ENCODE measurements at regions not wholly inside any gene's neighbourhood (a gene's known extent, or its start where the extent isn't known, plus 50 kb on each side); places are given as distances from the start of the nearest gene placed in this dataset.

- no peak for DNase-seq
Observed at GRCh38 chr1:98478121-98478520, 183.4 kb upstream of the SNX7 start.

DNA sequence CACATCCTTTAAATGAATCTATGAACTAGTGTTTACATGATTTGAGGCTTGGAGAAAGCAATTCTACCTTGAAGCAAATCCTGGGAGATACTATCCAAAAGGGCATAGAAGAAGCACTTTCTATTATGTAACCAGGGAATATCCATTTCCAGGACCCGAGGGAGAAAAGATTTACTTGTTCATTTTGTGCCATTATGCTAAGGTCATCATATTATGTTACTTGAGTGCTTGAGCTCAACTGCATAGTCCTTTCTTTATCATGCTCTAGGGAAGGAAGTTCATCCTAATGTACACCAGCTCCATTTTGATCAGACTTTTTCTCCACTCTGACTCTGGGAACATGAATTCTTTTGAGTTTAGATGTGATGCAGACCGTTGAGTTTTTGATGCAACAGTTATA, 188.6 kb upstream of the SNX7 start:
- no peak for DNase-seq

GRCh38 chr1:98471633-98472032, 189.9 kb upstream of the SNX7 start:
- no peak for DNase-seq

- DNase-seq: peak; percentile 75
Observed at GRCh38 chr1:98468111-98468717, 193.3 kb upstream of the SNX7 start.

GRCh38 chr1:98467586-98467985, 193.9 kb upstream of the SNX7 start:
- no peak for DNase-seq

- DNase-seq: no peak
Observed at GRCh38 chr1:98467122-98467521, 194.4 kb upstream of the SNX7 start.

GRCh38 chr1:98461873-98462385, 199.6 kb upstream of the SNX7 start:
- DNase-seq: no peak

DNA sequence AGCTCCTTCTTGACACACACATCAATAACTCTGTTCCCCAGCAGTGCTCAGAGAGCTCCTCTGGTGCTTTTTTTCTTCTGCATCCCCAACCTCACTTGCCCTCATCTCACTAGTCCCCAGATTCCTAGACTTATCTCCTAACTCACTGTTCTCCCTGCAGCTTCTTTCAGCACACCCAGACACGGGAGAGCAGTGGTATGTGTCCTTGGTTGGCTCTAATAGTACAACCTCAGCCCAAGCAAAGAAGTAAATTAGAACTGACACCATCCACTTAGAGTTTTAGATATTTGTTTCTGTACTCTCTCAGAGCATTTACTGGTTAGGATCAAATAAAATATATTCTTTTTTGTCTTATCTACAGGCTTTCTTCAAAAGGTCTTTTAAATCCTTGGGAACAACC, 201.4 kb upstream of the SNX7 start:
- no peak for DNase-seq

GRCh38 chr1:98459486-98459870, 202.0 kb upstream of the SNX7 start:
- no peak for DNase-seq

DNA sequence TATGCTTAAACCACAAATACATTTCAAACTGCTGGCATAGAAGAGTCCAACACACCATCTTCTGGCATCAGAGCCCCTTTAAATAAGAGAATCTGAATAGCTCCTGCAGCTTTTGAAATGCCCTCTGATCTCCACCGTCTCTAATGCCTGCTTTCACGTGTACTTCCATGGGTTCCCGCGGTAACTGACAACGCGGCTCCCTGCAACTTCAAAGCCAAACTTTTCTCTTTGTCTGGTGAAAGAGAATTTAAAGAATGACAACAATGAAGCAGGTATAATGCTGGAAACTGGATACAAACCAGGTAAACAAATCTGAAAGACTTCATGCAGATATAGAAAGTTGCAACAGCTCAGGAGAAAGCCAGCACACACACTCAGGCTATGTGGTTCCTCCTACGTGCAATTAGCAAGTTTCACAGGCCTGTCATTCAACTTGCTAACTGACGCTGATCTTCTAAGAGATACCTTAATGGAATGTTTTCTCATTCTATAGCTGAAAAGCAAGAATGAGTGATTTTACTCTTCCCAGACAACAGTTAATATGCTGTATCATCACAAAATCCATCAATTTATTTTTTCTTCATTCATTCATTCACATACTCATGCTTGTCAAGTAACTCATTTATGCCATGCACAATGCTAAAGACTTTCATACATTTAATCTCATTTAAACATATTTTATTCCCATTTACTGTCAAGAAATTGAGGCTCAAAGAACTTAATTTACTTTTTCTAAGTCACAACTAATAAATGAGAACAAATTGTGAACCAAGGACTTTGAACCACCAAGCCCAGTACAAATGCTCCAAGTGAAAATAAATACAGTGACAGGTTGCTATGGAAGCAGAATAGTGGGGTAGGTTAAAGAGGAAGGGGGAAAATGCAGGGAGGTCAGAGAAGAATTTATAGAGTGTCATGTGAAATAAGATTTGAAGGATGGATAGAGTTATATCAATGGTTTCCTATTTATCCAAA, 202.7 kb upstream of the SNX7 start:
- DNase-seq: no peak

DNA sequence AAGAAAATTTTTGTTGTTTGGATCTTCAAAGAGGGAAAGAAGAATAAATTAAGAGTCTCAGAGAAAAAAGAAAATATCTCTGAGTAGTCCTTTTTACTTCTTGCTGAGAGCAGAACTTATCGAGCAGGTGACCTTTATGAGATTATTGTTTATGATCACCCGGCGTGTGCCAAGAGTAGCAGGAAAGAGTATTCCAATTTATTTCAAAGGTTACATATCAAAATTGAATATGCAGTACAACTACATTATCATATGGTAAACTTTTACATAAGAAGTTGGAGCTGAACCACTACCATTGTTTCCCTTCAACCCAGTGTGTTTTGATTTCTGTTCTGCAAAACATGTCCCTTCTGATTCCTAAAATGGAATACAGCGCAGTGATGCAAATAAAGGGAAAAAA, 204.3 kb upstream of the SNX7 start:
- no peak for DNase-seq

DNA sequence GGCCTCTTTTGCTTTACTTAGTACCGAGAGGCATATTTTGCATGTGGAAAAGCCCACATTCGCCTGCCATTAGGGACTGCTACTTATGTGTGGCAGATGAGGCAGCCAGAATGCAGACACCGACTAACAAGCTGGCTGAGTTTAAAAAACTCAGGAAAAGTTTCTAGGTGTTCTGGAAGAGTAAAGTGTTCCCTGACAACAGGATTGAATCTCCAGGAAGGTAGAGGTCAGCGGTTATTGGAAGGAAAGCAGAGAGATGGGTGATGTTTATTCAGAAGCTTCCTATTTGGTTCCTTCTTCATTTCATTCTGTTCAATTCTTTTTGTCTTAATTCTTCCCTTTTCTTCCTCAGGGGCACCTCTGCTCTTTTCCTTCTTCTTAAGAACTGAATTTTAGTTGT, 206.9 kb upstream of the SNX7 start:
- DNase-seq: no peak

- no peak for DNase-seq
Observed at GRCh38 chr1:98453066-98453465, 208.5 kb upstream of the SNX7 start.

DNA sequence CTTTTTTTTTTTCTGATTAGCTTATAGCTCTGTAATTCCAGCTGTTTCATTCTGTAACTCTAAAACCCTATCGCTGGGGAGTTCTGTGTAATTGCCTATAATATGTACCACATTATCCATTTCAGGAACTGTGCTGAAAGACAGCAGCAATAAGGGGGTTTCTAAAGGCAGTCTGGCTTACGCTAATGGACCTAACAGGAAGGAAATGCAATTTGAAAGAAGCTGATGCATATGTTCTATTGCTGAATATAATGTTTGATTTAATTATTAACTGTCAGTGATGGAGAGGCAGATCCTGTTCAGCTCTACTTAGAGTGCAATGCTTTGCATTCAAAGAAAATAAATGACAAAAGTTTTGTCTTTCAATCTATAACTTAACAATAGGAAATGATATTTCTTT, 209.4 kb upstream of the SNX7 start:
- DNase-seq: no peak

DNA sequence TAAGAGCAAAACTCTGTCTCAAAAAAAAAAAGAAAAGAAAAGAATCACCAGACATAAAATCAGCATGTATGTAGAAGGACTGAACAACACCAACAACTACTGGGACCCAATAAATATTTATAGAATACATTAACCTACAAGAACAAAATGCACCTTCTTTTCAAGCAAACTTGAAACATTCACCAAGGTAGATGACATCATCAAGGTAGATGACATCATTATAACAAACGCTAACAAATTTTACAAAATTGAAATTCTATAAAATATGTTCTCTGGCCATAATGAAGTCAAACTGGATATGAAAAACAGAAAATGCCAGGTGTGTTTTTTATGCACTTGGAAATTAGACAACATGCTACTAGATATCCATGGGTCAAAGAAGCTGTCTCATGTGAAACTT, 220.2 kb upstream of the SNX7 start:
- DNase-seq: no peak

GRCh38 chr1:98439471-98439870, 222.1 kb upstream of the SNX7 start:
- DNase-seq: no peak

GRCh38 chr1:98437540-98437939, 224.0 kb upstream of the SNX7 start:
- DNase-seq: no peak

DNA sequence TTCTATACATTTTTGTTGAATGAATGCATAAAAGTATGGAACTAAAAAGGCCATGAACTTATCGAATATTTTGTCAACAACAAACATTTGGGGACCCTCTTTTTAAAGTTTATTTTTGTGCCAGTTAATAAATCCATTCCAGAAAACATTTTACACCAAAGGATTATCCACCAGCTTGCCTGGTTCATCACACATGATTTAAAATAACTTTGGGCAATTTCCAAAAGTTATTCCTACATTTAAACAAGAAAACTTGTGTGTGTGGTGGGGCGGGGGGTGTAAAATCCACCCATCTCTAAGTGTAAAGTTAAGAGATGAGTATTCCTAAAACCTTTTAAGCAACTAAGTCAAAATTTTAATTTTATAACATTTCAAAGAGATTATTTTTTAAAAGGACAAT, 224.5 kb upstream of the SNX7 start:
- DNase-seq: no peak

- DNase-seq: no peak
Observed at GRCh38 chr1:98429965-98430443, 231.5 kb upstream of the SNX7 start.

DNA sequence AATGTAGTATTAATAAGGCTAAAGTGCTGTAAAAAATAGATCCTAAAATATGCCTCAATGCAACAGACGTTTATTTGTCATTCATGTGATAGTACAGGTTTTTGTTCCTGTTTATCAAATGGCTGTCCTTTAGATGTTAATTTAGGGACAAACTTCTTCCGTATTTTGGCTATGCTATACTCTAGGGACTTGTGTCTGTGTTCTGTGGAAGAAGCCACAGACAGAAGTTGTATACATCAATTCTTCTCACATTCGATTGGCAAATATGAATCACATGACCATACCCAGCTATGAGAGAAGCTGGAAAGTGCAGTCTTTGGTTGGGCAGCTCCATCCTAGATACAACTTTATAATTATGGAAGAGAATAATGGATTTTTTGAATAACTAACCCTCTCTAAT, 232.7 kb upstream of the SNX7 start:
- no peak for DNase-seq

DNA sequence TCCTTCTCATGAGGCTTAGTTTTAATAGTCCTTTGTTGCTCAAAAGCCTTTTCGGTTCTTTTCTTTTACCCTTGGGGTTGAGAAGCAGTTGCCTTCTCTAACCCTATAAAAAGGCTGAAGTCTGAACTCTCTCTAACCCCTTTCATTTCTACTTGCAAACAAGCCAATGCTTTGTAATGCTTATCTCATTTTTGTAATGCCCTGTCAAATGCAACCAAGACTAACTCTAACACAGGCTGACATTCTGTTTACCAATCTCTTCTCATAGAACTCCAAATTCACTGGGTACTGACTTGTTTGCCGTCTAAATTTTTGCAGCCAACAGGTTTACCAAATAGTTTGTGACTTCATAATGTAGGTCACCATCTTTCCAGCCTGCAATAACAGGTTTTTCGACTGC, 233.9 kb upstream of the SNX7 start:
- DNase-seq: no peak

DNA sequence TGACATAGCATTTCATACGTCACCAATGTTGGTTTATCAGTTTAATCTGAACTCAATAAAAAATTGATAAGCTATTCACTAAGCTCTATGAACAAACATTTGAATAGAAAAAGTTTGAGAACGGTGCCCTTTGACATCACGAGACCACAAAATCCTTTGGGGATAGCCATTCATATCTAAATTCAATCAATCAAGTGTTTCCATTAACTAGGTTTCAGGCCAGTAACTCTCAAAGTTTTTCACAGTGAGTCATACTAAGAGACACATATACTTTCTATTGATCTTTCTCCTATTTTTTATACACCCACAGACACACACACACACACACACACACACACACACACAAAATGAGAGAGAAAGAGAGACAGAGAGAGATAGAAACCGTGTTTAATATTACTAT, 235.4 kb upstream of the SNX7 start:
- DNase-seq: no peak

GRCh38 chr1:98422816-98423215, 238.7 kb upstream of the SNX7 start:
- DNase-seq: peak; percentile 85

DNA sequence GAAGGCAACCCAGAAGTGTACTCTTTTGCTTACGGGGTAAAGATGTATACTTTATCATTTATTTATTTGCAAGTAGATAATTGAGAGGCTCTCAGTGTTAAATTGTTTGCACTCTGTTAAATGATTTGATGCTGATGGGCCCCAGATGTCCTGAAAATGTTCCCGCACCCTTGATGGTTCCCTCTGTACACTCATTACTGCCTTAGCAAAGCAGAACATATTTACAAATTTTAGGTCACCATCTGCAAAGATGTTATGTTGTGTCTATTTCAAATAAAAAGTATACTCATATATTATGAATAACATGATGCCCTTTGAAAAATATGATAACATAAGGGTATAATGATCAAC, 240.5 kb upstream of the SNX7 start:
- DNase-seq: no peak
